ENCODE measurements at regions not wholly inside any gene's neighbourhood (a gene's known extent, or its start where the extent isn't known, plus 50 kb on each side); places are given as distances from the start of the nearest gene placed in this dataset.

DNA sequence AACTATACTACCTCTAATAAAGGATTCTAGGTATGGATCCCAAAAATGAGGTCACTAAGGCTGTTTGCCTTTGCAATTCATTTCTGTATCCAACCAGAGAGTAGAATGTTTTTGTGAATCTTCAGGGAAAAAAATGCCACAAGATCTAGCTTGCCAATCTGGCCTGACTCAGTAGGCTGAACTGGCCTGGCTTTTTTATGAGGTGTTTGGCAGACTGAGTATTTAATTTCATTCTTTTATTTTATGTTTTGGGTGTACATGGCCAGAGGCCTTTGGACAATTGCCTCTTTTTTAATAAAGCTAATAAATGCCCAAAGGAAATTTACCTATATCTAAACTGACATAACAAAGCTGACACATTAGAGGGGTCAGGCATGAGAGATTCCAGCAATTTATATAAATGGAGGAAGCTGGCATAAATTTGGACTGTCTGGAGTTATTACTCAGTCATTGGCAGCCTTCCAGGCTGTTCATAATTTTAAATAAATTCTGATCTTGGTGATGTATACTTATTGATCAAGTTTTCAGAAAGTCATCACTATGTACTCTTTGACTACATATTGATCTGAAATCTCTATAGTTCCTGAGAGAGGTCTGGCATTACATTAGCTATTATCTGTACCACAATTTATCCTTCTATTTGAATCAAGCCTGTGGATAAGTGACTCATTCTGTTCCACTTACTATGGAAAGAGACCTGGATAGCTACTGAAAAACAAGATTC is 376.4 kb upstream of the NOCT start:
- DNase-seq (ENCODE audit: low read depth), result no peak
- TF ChIP-seq, protein P1, sequence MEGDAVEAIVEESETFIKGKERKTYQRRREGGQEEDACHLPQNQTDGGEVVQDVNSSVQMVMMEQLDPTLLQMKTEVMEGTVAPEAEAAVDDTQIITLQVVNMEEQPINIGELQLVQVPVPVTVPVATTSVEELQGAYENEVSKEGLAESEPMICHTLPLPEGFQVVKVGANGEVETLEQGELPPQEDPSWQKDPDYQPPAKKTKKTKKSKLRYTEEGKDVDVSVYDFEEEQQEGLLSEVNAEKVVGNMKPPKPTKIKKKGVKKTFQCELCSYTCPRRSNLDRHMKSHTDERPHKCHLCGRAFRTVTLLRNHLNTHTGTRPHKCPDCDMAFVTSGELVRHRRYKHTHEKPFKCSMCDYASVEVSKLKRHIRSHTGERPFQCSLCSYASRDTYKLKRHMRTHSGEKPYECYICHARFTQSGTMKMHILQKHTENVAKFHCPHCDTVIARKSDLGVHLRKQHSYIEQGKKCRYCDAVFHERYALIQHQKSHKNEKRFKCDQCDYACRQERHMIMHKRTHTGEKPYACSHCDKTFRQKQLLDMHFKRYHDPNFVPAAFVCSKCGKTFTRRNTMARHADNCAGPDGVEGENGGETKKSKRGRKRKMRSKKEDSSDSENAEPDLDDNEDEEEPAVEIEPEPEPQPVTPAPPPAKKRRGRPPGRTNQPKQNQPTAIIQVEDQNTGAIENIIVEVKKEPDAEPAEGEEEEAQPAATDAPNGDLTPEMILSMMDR (IDR thresholded peaks at IDR 0.05; ENCODE audit: low read depth, low read length), result no peak
- TF ChIP-seq POLR2A (IDR thresholded peaks at IDR 0.05; ENCODE audit: extremely low read depth, insufficient read length) (no peak), MYC (IDR thresholded peaks at IDR 0.05; ENCODE audit: low read depth, low read length) (no peak)
- TF ChIP-seq, protein P2, sequence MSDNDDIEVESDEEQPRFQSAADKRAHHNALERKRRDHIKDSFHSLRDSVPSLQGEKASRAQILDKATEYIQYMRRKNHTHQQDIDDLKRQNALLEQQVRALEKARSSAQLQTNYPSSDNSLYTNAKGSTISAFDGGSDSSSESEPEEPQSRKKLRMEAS (IDR thresholded peaks at IDR 0.05; ENCODE audit: low read depth, low read length), result no peak
- H3K4me3 ChIP-seq (ENCODE audit: low read depth, low read length), result no peak overlapping the region

GRCh38 chr4:138636781-138637180 is 378.8 kb upstream of the NOCT start:
- DNase-seq (ENCODE audit: low read depth), result no peak

DNA sequence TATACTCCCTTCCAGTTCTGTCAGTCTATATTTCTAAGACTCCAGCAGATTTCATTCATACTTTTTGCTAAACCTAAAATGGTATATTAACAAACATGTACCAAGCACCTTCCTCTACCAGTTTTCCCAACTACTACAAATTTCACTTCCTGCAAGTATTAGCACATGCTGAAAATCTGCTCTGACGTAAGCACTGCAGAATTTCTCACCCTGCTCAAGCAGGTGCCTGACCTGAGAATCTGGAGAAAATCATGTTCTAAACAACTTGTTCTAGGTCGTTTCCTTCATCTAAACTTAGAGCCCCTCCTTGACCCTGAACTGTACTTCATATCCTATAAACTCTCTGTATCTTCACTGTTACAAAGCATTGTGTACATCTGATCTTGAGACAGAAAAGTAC is 380.7 kb upstream of the NOCT start:
- no peak overlapping the region for H3K4me3 ChIP-seq (ENCODE audit: low read depth, low read length)
- TF ChIP-seq POLR2A (IDR thresholded peaks at IDR 0.05; ENCODE audit: extremely low read depth, insufficient read length) (no peak), MYC (IDR thresholded peaks at IDR 0.05; ENCODE audit: low read depth, low read length) (no peak)
- TF ChIP-seq, protein P2 (IDR thresholded peaks at IDR 0.05; ENCODE audit: low read depth, low read length), result no peak
- TF ChIP-seq, protein P1 (IDR thresholded peaks at IDR 0.05; ENCODE audit: low read depth, low read length), result no peak
- no peak for DNase-seq (ENCODE audit: low read depth)

More at GRCh38 chr4:138636781-138637180, 378.8 kb upstream of the NOCT start:
- no peak overlapping the region for H3K4me3 ChIP-seq (ENCODE audit: low read depth, low read length)
- TF ChIP-seq, protein P1 (IDR thresholded peaks at IDR 0.05; ENCODE audit: low read depth, low read length), result no peak
- no peak for TF ChIP-seq MYC (IDR thresholded peaks at IDR 0.05; ENCODE audit: low read depth, low read length)
- TF ChIP-seq, protein P2 (IDR thresholded peaks at IDR 0.05; ENCODE audit: low read depth, low read length), result no peak
- TF ChIP-seq POLR2A (IDR thresholded peaks at IDR 0.05; ENCODE audit: extremely low read depth, insufficient read length), result no peak

DNA sequence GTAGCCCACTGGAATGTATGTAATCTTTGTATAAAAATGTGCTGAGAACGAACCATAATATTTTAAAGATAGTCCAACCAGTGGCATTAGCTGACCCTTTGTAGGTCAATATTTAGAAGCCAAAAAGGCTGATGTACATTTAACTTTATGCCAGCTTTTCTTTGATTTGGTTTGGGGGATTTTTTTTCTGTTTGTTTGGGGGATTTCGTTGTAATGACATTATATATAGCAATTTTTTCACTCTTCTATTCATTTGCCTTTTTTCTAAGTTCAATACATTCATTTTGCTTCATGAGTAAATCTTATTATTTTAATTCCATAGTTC is 382.0 kb upstream of the NOCT start:
- TF ChIP-seq, protein P2 (IDR thresholded peaks at IDR 0.05; ENCODE audit: low read depth, low read length), result no peak
- TF ChIP-seq POLR2A (IDR thresholded peaks at IDR 0.05; ENCODE audit: extremely low read depth, insufficient read length), result no peak
- no peak for TF ChIP-seq MYC (IDR thresholded peaks at IDR 0.05; ENCODE audit: low read depth, low read length)
- TF ChIP-seq, protein P1 (IDR thresholded peaks at IDR 0.05; ENCODE audit: low read depth, low read length), result no peak
- no peak for DNase-seq (ENCODE audit: low read depth)
- no peak overlapping the region for H3K4me3 ChIP-seq (ENCODE audit: low read depth, low read length)

GRCh38 chr4:138632856-138633579 is 382.6 kb upstream of the NOCT start:
- no peak for DNase-seq (ENCODE audit: low read depth)
- TF ChIP-seq, protein P2 (IDR thresholded peaks at IDR 0.05; ENCODE audit: low read depth, low read length), result no peak
- no peak overlapping the region for H3K4me3 ChIP-seq (ENCODE audit: low read depth, low read length)

DNA sequence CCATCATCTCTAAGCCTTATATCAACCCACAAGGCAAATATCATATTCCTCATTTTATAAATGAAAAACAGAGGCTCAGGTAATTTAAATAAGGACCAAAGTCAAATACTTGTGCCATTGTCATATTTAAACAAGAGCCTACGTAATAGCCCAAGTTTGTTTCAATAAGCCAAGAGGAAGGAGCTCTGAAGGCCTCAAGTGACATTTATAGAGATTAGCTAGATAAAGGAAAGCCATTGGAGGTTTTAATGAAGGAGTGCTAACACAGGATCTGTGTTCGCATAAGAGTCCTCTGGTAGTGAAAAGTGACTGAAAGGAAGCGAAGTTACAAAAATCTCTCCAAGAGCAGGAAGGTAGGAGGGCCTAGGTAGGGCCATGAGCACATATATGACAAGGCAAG is 384.9 kb upstream of the NOCT start:
- TF ChIP-seq, protein P1 (IDR thresholded peaks at IDR 0.05; ENCODE audit: low read depth, low read length), result no peak
- TF ChIP-seq MYC (IDR thresholded peaks at IDR 0.05; ENCODE audit: low read depth, low read length), result no peak
- TF ChIP-seq POLR2A (IDR thresholded peaks at IDR 0.05; ENCODE audit: extremely low read depth, insufficient read length), result no peak
- TF ChIP-seq, protein P2 (IDR thresholded peaks at IDR 0.05; ENCODE audit: low read depth, low read length), result no peak
- DNase-seq (ENCODE audit: low read depth), result no peak
- H3K4me3 ChIP-seq (ENCODE audit: low read depth, low read length), result no peak overlapping the region
